ENCODE measurements at regions not wholly inside any gene's neighbourhood (a gene's known extent, or its start where the extent isn't known, plus 50 kb on each side); places are given as distances from the start of the nearest gene placed in this dataset.

- TF ChIP-seq ZFX (IDR thresholded peaks at IDR 0.05; ENCODE audit: borderline replicate concordance) (no peak), CTCF (IDR thresholded peaks at IDR 0.05) (no peak)
Observed at GRCh38 chr22:48445113-48445827, 1382.4 kb downstream of the BRD1 start.
